Colonic mucosa (tissue), 4 donors: ENCODE measurements at regions not wholly inside any gene's neighbourhood (a gene's known extent, or its start where the extent isn't known, plus 50 kb on each side); places are given as distances from the start of the nearest gene placed in this dataset.
A peak's percentile ranks its signal among the peaks of the same experiment; 100 is the strongest.

ENCODE experiments used
- DNase-seq: peaks from one replicate; pipeline ENCODE4 v3.0.0-alpha.2; 2020
- H3K27ac ChIP-seq: fragments of 200-600 bp; one replicate; pipeline ENCODE4 v1.8.0; 2021
- H3K27me3 ChIP-seq: fragments of 200-600 bp; one replicate; pipeline ENCODE4 v1.8.0; 2021
- H3K36me3 ChIP-seq: fragments of 200-600 bp; one replicate; pipeline ENCODE4 v1.8.0; 2021
- H3K4me1 ChIP-seq: fragments of 200-600 bp; one replicate; pipeline ENCODE4 v1.8.0; 2021; ENCODE audit warnings: mild to moderate bottlenecking
- H3K4me3 ChIP-seq: fragments of 200-600 bp; one replicate; pipeline ENCODE4 v1.8.0; 2021
- H3K9ac ChIP-seq, 2 donors: one replicate each; pipeline ENCODE4 v1.7.0; 2013; ENCODE audit warnings: control low read depth in 2 of 2, low read depth in 2 of 2, low read length in 2 of 2
- H3K9me3 ChIP-seq: fragments of 200-600 bp; one replicate; pipeline ENCODE4 v1.8.0; 2021
- CTCF ChIP-seq: fragments of 200-600 bp; IDR thresholded peaks from one replicate; pipeline ENCODE4 v1.8.0; 2022; ENCODE audit warnings: antibody characterized with exemption, mild to moderate bottlenecking
- intact Hi-C: fragments of 100-400 bp; cut with DNase I; formaldehyde crosslinking; loops from one replicate; pipeline ENCODE4 v1.14.1; 2022
- donor health status: healthy.
- donor health status: DM: no; HTN: no; CAD: no.
- donor health status: DM: no; HTN: no; CAD: no.

- Histone ChIP-seq H3K9ac (no peak overlapping the region), H3K4me1 (peaks cover 4% of the 10 kb centered on the region), H3K9me3 (no peaks in the 10 kb centered on the region), H3K4me3 (no peak overlapping the region), H3K36me3 (no peaks in the 10 kb centered on the region), H3K27me3 (no peaks in the 10 kb centered on the region), H3K27ac (no peak overlapping the region)
- no peak for DNase-seq
- no peak for TF ChIP-seq CTCF
- intact Hi-C loops, result no loop called here
Measured at GRCh38 chr10:29797616-29798015, 162.8 kb upstream of the SVIL start.

GRCh38 chr10:29795850-29796249 lies 161.1 kb upstream of the SVIL start:
- no peaks in the 10 kb centered on the region for H3K27me3 ChIP-seq
- H3K9ac ChIP-seq, result no peak overlapping the region
- no peak overlapping the region for H3K4me3 ChIP-seq
- no peaks in the 10 kb centered on the region for H3K9me3 ChIP-seq
- no peaks in the 10 kb centered on the region for H3K36me3 ChIP-seq
- no peak for TF ChIP-seq CTCF
- DNase-seq, result no peak
- intact Hi-C loops, result no loop called here
- H3K4me1 ChIP-seq, result peaks cover 4% of the 10 kb centered on the region
- H3K27ac ChIP-seq, result peak overlapping the region; percentile 5

GRCh38 chr10:29794776-29795611 lies 160.2 kb upstream of the SVIL start:
- Histone ChIP-seq H3K27ac (peak overlapping the region; percentile 5), H3K27me3 (no peaks in the 10 kb centered on the region), H3K4me1 (peaks cover 4% of the 10 kb centered on the region), H3K9ac (peak overlapping the region in 1 of 2 donors; percentile 6), H3K9me3 (no peaks in the 10 kb centered on the region), H3K36me3 (no peaks in the 10 kb centered on the region), H3K4me3 (no peak overlapping the region)
- intact Hi-C loops, result no loop called here
- TF ChIP-seq CTCF, result no peak
- no peak for DNase-seq

GRCh38 chr10:29791773-29792172 lies 157.0 kb upstream of the SVIL start:
- H3K27me3 ChIP-seq, result no peaks in the 10 kb centered on the region
- no peak overlapping the region for H3K4me3 ChIP-seq
- no peaks in the 10 kb centered on the region for H3K36me3 ChIP-seq
- DNase-seq, result no peak
- H3K9ac ChIP-seq, result no peak overlapping the region
- no peak for TF ChIP-seq CTCF
- no peaks in the 10 kb centered on the region for H3K9me3 ChIP-seq
- peaks cover 4% of the 10 kb centered on the region for H3K4me1 ChIP-seq
- intact Hi-C loops, result no loop called here
- H3K27ac ChIP-seq, result no peak overlapping the region

GRCh38 chr10:29790207-29790606 lies 155.4 kb upstream of the SVIL start:
- intact Hi-C loops, result no loop called here
- H3K4me3 ChIP-seq, result no peak overlapping the region
- H3K9me3 ChIP-seq, result no peaks in the 10 kb centered on the region
- no peak overlapping the region for H3K9ac ChIP-seq
- TF ChIP-seq CTCF, result no peak
- H3K27me3 ChIP-seq, result no peaks in the 10 kb centered on the region
- DNase-seq, result no peak
- H3K36me3 ChIP-seq, result no peaks in the 10 kb centered on the region
- H3K27ac ChIP-seq, result no peak overlapping the region
- H3K4me1 ChIP-seq, result no peaks in the 10 kb centered on the region
